ENCODE measurements at regions not wholly inside any gene's neighbourhood (a gene's known extent, or its start where the extent isn't known, plus 50 kb on each side); places are given as distances from the start of the nearest gene placed in this dataset.

GRCh38 chr5:136772491-136772890 is 407.1 kb upstream of the TRPC7 start (continued):
- no peak for TF ChIP-seq RUNX3 (IDR thresholded peaks at IDR 0.05; ENCODE audit: low read length)
- TF ChIP-seq LARP7 (IDR thresholded peaks at IDR 0.05) = no peak
- TF ChIP-seq, protein P1, sequence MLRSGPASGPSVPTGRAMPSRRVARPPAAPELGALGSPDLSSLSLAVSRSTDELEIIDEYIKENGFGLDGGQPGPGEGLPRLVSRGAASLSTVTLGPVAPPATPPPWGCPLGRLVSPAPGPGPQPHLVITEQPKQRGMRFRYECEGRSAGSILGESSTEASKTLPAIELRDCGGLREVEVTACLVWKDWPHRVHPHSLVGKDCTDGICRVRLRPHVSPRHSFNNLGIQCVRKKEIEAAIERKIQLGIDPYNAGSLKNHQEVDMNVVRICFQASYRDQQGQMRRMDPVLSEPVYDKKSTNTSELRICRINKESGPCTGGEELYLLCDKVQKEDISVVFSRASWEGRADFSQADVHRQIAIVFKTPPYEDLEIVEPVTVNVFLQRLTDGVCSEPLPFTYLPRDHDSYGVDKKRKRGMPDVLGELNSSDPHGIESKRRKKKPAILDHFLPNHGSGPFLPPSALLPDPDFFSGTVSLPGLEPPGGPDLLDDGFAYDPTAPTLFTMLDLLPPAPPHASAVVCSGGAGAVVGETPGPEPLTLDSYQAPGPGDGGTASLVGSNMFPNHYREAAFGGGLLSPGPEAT (IDR thresholded peaks at IDR 0.05; ENCODE audit: low read depth) = no peak
- no peak for TF ChIP-seq EP300 (IDR thresholded peaks at IDR 0.05; ENCODE audit: borderline replicate concordance in 1 of 2, control insufficient read depth in 1 of 2, low read depth in 2 of 2, low read length in 2 of 2)
- no peak for TF ChIP-seq RB1 (IDR thresholded peaks at IDR 0.05; ENCODE audit: borderline replicate concordance)
- TF ChIP-seq HDGF (IDR thresholded peaks at IDR 0.05) = no peak
- no peak for TF ChIP-seq E4F1 (IDR thresholded peaks at IDR 0.05; ENCODE audit: borderline replicate concordance, partially characterized antibody)
- TF ChIP-seq POLR2A (IDR thresholded peaks at IDR 0.05; ENCODE audit: low read depth, low read length) = no peak
- TF ChIP-seq NFXL1 (IDR thresholded peaks at IDR 0.05; ENCODE audit: borderline replicate concordance) = no peak
- TF ChIP-seq ETV6 (conservative IDR thresholded peaks at IDR 0.05 in 1 of 2, IDR thresholded peaks at IDR 0.05 in 1 of 2; ENCODE audit: borderline replicate concordance in 1 of 2, low read depth in 1 of 2) = no peak
- no peak for TF ChIP-seq NR2F1 (conservative IDR thresholded peaks at IDR 0.05)

Data from GM12878 (cell line).